ENCODE measurements at regions not wholly inside any gene's neighbourhood (a gene's known extent, or its start where the extent isn't known, plus 50 kb on each side); places are given as distances from the start of the nearest gene placed in this dataset.
"Not testable (repeated sequence)": the region's sequence is repeated elsewhere in the genome, so short reads cannot be mapped to it uniquely, and the experiment has no call there.

DNA sequence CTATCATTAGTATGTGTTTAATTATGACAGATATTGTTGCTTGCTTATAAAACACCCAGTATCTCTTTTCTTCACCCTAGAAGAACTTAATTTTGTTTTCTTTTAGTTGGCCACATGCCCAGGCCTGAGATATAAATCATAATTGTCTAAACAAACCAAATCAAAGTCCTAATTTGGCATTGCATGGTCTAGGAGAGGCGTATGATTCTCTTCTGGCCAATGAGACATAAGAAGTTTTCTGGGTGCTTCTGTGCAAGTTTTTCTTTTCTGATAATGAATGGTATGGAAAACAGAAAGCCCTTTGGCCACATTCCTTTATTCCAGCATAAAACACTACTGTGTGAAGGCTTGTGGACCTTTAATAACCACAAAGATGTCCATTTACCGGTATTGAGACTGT is 192.9 kb upstream of the CTSO start:
- DNase-seq, result no peak

GRCh38 chr4:156144961-156145360 is 191.3 kb upstream of the CTSO start:
- DNase-seq, result no peak

GRCh38 chr4:156138781-156139280 is 185.2 kb upstream of the CTSO start:
- no peak for DNase-seq

DNA sequence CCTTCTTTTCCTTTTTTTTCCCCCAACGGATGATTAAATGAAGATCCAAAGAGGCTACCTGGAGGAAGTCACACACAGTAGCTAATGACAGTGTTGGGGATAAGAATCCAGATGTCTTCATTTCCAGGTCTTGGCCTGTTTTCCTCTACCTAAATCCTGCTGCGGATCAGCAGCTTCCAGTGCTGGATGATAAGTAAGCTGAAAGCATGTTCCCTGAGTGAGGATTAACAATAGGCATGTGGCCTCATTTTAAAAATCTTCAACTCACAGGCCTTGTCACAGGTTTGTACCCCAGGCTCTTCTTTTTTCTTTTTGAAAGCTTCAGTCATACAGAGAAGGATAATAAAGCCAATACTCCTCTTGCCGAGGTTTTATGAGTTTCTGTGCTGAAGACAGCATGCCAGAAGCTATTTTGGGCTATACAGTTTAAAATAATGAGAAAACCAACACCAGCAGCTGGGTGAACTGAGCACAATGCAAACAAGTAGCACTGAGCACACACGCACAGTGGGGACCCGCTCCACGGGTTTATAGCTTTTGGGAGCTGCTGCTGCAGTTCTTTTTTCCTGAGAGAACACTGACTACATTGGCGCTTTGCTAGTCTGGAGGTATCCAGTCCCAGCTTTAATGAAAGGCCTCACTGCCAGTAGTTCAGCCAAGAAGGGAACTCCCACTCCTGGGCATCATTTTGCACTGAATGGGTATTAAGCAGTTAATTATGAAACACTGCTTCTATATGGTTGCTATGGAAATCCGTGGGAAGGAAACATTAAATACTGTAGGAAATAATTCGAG is 184.2 kb upstream of the CTSO start:
- no peak for DNase-seq

- peak; percentile 23 for DNase-seq
Observed at GRCh38 chr4:156132196-156132595, 178.5 kb upstream of the CTSO start.

DNA sequence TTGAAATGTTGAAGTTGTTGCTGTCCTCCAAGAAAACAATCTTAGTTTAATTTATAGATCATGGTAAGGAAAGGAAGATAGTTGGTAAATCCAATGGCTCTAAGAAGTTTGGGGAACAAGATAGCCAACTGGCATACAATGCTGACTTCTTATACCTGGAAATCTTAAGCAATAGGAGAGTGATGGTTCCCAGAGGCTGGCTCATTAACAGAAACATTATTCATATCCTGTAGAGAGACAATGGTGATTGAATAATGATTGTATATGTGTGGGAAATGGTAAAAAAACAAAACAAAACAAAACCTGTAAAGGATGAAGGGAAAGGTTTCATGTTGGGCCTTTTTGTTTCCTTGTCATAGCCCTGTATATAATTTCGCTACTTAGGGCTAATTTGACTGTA is 174.9 kb upstream of the CTSO start:
- DNase-seq, result no peak

- no peak for DNase-seq
Observed at GRCh38 chr4:156118507-156119220, 165.0 kb upstream of the CTSO start.

- DNase-seq, result no peak
Observed at GRCh38 chr4:156117743-156118142, 164.1 kb upstream of the CTSO start.

GRCh38 chr4:156116991-156117390 is 163.3 kb upstream of the CTSO start:
- DNase-seq, result no peak

GRCh38 chr4:156113138-156113765 is 159.6 kb upstream of the CTSO start:
- DNase-seq, result peak; percentile 30

- peak; percentile 53 for DNase-seq
Observed at GRCh38 chr4:156111686-156112085, 158.0 kb upstream of the CTSO start.

DNA sequence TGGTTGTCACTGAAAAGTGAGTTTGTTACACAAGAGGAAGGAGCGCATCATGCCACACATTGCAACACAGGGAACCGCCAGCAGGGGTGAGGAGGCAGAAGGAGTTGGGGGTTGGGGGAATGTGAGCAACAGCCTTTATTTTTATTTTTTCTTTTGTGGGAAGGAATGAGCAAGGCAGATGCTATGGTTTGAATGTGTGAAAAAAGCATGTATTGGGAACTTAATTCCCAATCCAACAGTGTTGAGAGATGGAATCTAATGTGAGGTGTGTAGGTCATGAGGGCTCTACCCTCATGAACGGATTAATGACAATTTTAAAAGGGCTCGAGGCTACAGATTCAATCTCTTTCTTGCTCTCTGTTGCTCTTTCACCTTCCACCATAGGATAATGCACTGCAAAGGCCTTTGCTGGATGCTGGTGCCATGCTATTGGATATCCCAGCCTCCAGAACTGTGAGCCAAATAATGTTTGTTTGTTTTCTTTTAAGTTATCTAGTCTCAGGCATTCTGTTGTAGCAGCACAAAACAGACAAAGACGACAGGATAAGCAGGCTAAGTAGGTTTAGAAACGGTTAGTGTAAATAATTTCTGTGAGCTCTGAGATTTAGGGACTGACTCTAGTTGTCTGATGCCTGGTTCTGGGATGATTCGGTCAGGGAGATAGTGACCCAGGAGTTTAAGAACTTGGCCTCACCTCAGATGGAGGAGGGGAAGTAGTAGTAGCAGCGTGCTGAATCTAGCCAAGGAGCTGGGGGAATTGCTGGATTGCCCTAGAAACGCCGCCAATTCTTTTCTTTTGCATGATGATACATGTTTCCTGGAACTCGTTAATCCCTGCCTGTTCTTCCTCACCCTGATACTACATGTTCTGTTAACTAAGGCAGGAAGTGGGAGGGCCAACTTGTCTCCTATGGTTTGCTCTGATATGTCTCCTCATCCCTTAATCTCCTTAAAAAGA is 156.6 kb upstream of the CTSO start:
- peak; percentile 85 for DNase-seq

DNA sequence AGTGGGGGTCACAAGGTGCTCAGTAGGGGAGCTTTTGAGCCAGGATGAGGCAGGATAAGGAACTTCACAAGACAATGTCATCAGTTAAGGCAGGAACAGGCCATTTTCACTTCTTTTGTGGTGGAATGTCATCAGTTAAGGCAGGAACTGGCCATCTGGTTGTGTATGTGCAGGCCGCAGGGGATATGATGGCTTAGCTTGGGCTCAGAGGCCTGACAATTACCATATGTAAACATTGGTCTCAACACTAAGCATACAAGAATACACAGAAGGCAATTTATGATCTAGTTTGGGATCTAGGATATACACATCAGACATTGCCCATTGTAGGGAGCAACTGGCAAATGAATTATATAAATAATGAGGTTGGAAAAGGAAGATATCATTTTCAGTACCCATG is 155.4 kb upstream of the CTSO start:
- DNase-seq, result not testable (repeated sequence)

DNA sequence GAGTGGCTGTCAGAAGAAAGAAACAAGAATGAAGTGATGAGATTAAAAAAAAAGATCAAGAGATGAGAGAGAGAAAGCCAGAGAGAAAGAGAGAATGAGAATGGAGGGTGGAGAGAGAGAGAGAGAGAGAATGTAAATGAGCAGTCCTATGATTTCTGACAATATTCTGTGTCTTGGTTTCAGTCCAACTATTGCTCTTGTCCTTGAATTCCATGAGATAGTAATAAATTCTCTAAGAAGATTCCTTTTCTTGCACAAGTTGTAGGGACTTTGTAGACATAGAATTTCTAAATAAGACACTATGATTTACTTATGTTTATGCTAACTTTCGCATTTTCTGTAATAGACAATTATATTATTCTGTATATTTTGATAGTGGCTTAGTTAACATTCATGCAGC is 149.6 kb upstream of the CTSO start:
- peak; percentile 58 for DNase-seq

GRCh38 chr4:156102411-156102810 is 148.7 kb upstream of the CTSO start:
- DNase-seq, result peak; percentile 68

DNA sequence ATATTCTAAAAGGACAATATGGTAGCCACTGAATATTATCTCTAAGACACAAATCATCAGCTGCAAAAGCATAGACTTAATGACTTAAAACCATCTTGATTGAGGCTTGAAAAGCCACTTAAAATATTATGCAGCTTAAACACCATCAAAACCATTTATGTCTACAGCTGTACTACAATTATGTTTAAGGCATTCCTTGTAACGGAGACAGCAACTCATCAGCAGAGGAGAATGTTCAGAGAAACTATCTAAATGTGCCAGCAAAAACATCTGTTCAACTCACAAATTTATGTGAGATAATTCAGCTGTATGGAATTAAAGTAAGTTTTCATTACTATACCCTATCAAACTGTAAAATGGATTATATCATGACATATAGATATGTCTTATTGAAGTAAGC is 147.9 kb upstream of the CTSO start:
- peak; percentile 69 for DNase-seq

- peak; percentile 47 for DNase-seq
Observed at GRCh38 chr4:156100651-156101050, 147.0 kb upstream of the CTSO start.

DNA sequence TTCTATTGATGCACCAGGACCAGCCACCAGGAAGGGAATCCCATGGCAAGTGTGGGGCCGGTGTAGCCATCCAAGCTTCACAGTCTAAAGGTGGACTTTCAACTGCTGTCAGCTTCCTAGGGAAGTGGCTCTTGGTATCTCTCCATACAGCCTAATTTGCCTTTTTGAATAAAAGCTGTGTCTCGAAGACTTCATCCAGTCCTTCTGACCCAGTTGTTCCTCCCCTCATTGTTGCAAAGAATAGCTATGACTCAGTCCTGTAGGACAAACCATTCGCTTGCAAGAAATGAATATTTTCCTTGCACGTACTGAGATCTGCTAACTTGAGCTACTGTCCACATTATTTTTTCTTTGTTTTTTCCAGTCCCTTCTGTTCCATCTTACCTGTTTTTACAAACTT is 145.1 kb upstream of the CTSO start:
- DNase-seq, result no peak

GRCh38 chr4:156085100-156085499 is 131.4 kb upstream of the CTSO start:
- DNase-seq, result no peak

DNA sequence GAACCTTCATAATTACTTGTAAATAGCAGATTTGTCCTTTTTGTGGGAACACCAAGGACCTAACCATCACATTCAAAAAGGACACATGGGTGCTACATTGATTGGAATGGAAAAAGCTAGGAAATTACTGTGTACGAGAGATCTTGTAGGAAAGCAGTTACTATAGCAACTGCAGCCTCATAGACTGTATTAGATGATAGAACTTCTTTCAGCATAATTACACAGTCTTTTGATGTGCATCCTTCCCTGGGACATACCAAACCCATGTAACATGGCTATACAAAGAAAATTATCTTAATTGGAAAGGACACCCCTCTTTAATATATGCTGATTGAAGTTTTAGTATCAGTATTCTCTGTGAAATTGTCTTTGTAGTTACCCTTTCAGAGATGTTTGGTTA is 130.7 kb upstream of the CTSO start:
- DNase-seq, result no peak

DNA sequence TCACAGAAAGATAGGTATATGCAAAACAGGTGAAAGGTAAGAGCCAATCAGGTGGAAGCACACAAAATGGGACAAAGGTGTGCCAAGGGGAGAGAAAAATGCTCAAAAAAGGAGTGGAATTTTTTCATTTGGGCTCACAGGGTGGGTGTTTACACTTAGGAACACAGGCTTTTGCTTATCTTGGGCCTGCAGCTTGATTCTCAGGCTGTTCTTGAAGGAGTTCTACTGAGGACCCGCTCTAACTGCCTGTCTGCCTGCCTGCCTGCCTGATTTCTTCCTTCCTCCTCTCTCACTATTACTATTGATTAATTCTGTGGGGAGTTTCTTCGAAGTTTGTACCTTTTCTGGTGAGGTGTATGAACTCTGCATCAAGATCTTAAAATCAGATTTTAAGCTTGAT is 120.3 kb upstream of the CTSO start:
- DNase-seq, result no peak

DNA sequence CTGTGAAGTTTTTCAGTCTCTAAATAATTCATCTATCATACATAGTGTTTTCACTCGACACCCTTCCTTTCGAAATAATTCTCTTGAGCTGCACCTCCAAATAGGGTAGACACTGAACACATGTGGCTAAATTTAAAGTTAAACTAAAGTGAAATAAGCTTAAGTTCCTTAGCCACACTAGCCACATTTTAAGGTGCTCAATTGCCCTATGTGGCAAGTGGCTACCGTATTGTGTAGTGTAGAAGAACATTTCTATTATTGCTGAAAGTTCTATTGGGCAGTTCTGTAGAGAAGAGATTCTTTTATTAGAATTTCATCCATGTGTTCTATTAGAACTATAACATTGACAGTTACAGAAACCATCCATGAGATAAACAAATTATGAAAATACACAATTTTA is 107.0 kb upstream of the CTSO start:
- DNase-seq, result no peak

DNA sequence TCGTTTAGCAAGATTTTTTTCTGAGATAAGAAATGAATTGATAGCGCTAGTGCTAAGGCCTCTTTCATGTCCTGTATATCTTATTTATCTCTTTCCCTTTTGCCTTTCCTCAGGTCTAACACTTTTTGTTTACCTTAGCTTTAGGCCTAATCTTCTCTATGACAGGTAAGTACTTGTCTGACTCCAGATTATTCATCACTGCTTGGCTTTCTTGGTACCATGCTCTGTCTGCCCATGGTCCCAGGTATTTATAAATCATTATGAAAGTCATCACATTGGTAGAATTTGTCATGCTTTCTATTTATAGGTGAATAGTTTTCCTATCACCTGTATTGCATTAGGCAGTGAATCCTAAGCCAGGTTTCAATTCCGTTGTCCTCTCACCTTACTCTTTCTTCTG is 99.5 kb upstream of the CTSO start:
- no peak for DNase-seq
